Neural crest cell (in vitro differentiated cells): ENCODE measurements at regions not wholly inside any gene's neighbourhood (a gene's known extent, or its start where the extent isn't known, plus 50 kb on each side); places are given as distances from the start of the nearest gene placed in this dataset.

Experiments
- DNase-seq: peaks from one replicate; pipeline ENCODE4 v3.0.0; 2021; ENCODE audit warnings: low read depth, mixed read lengths, low spot score
- H3K27ac Mint-ChIP-seq: one replicate; pipeline ENCODE4 v1.8.0; 2021; ENCODE audit warnings: mild to moderate bottlenecking, mixed read lengths; ENCODE audit not compliant: unreplicated experiment
- H3K27me3 Mint-ChIP-seq: 2 replicates; pipeline ENCODE4 v1.8.0; 2021; ENCODE audit warnings: low read depth, mild to moderate bottlenecking, mixed read lengths
- H3K36me3 Mint-ChIP-seq: 2 replicates; pipeline ENCODE4 v1.8.0; 2021; ENCODE audit warnings: low read depth, mild to moderate bottlenecking, mixed read lengths
- H3K4me1 Mint-ChIP-seq: 2 replicates; pipeline ENCODE4 v1.8.0; 2021; ENCODE audit warnings: mixed read lengths
- H3K4me3 Mint-ChIP-seq: one replicate; pipeline ENCODE4 v1.8.0; 2021; ENCODE audit warnings: mild to moderate bottlenecking, mixed read lengths
- H3K9me3 Mint-ChIP-seq: 2 replicates; pipeline ENCODE4 v1.8.0; 2021; ENCODE audit warnings: mixed read lengths
- CTCF ChIP-seq: fragments of 200-600 bp; sonication (generic); conservative IDR thresholded peaks from 2 replicates; pipeline ENCODE4 v1.5.0; 2021; ENCODE audit warnings: antibody characterized with exemption, mild to moderate bottlenecking

GRCh38 chr3:177439694-177440269 is 242.5 kb upstream of the TBL1XR1 start:
- H3K9me3 Mint-ChIP-seq = no peaks in the 10 kb centered on the region
- DNase-seq = no peak
- H3K27ac Mint-ChIP-seq = no peak overlapping the region
- no peaks in the 10 kb centered on the region for H3K27me3 Mint-ChIP-seq
- peaks cover 5% of the 10 kb centered on the region for H3K4me1 Mint-ChIP-seq
- TF ChIP-seq CTCF = no peak
- no peaks in the 10 kb centered on the region for H3K36me3 Mint-ChIP-seq
- no peak overlapping the region for H3K4me3 Mint-ChIP-seq

DNA sequence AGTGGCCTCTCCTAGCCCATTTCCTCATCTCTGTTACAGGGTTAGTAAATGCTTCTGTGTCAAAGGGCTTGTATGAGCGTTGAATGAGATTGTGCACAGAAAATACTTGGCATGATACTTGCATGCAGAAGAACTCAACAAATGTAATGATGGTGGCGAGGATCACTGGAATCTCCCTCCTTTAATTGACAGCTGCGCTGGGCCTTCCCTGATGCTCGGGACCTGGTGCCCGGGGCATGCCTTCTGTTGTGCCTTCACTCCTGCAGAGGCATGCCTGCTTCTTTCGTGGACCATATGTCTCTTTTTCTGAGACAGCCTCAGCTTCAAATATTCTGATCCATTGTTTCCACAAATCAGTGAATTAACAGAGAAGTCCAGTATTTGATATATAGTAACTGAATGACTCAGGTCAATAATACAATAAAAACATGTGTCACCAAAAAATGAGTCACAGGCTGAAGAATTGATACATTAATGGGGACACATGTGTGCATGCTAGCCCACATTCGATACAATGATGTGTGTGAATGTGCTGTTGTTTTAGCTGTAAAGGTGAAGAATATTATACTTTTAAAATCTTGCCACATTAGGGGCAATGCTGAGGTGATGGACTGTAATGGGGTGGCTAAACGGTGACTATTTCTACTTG is 243.3 kb upstream of the TBL1XR1 start:
- no peak for TF ChIP-seq CTCF
- H3K9me3 Mint-ChIP-seq = no peaks in the 10 kb centered on the region
- H3K4me3 Mint-ChIP-seq = no peak overlapping the region
- H3K27ac Mint-ChIP-seq = no peak overlapping the region
- H3K4me1 Mint-ChIP-seq = peaks cover 9% of the 10 kb centered on the region
- no peaks in the 10 kb centered on the region for H3K36me3 Mint-ChIP-seq
- no peak for DNase-seq
- no peaks in the 10 kb centered on the region for H3K27me3 Mint-ChIP-seq

DNA sequence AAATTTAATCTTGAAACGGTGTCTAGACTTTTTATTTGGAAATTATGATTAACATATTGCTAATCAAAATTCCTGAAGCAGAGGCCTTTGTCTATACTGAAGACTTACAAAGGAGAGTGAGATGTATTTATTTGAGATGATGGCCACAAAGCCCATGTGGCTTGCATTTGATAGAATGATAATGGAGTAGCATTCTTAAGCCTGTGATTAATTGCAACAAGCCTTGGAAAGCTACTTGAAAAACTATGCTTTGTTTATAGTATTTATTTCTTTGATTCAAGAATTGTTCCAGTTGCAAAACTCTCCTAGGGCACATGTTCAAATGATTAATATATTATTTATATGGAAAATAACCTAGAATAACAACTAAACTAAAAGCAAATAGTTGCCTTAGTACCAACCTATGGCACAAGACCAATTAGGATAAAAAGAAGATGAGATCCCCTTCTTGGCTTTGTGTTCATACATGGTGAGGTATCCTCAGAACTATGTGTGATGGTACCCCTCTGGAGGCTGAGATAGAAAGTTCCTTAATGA is 244.1 kb upstream of the TBL1XR1 start:
- H3K27ac Mint-ChIP-seq = no peak overlapping the region
- TF ChIP-seq CTCF = no peak
- no peaks in the 10 kb centered on the region for H3K36me3 Mint-ChIP-seq
- H3K27me3 Mint-ChIP-seq = no peaks in the 10 kb centered on the region
- no peaks in the 10 kb centered on the region for H3K9me3 Mint-ChIP-seq
- no peak overlapping the region for H3K4me3 Mint-ChIP-seq
- H3K4me1 Mint-ChIP-seq = peaks cover 17% of the 10 kb centered on the region
- no peak for DNase-seq

DNA sequence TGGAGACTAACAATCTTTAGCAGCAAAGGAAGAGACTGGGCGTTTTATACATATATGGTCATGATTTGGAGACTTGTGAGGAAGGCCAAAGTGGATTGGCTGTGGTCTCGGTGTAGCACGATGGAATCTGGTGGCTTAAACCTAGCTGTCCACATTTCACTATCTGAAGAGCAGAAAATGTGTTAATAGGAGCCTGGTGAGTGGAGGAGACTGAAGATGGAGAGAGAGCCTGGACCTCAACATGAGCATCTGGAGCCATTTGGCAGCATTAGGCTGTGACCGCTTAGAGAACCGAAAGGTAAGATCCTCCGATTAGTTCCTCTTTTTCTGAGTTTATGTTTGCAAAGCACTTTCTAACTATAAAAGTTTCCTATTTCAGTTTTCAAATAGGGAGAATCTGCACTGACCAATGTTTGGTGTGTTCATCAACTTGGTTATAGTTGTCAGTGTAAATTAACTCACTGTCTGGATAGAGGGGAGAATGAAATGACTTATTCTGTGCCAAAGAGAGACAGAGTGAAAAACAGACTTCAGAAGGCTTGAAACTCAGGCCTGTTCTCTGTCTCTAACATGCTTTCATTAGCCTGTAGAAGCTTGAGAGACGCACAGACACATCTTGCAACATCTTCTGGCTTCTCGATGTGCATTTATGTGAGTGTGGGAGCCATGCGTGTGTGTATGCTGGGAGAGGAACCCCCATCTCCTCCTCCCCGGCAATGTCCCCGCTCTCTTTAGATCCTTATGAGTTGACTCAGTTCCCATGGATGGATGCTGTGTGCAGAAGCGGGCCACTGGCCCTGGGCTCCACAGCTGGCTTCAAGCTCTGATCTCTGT is 244.7 kb upstream of the TBL1XR1 start:
- no peak for DNase-seq
- H3K9me3 Mint-ChIP-seq = no peaks in the 10 kb centered on the region
- TF ChIP-seq CTCF = no peak

DNA sequence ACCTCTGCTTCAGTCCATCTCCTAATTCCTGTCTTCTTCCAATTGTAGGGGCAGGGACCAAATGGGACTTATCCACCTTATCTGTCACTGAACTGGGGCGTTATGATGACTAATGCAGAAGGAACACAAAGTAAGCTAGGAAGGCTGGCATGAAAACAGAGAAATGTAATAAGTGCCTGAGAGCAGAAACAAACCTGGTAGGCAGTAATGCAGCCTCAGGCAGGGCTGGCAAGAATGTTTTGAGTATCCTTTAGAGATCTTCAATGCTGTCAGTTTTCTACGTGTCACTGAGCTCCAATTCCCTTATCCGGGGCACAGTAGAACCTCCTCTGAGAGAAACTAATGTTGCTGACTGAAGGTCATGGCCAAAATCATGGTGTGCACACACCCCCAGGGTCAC is 246.2 kb upstream of the TBL1XR1 start:
- Mint-ChIP-seq H3K4me3 (no peak overlapping the region), H3K27ac (no peak overlapping the region), H3K36me3 (no peaks in the 10 kb centered on the region), H3K9me3 (no peaks in the 10 kb centered on the region), H3K27me3 (no peaks in the 10 kb centered on the region), H3K4me1 (peaks cover 27% of the 10 kb centered on the region)
- no peak for TF ChIP-seq CTCF
- no peak for DNase-seq

More for the DNA sequence above, 244.7 kb upstream of the TBL1XR1 start:
- Mint-ChIP-seq H3K36me3 (no peaks in the 10 kb centered on the region), H3K4me3 (no peak overlapping the region), H3K4me1 (peaks cover 22% of the 10 kb centered on the region), H3K27ac (no peak overlapping the region), H3K27me3 (no peaks in the 10 kb centered on the region)
